SK-N-SH (cell line): ENCODE measurements at regions not wholly inside any gene's neighbourhood (a gene's known extent, or its start where the extent isn't known, plus 50 kb on each side); places are given as distances from the start of the nearest gene placed in this dataset.

Source experiments
- CTCF ChIA-PET: fragments of 300-600, 350-600 bp; formaldehyde crosslinking; extraction: SDS; loops from one replicate; lab custom pipeline; 2021; lab: Yijun Ruan, JAX
- POLR2A ChIA-PET: fragments of 350-600 bp; sonication (Branson Sonifier 250); formaldehyde crosslinking; extraction: SDS; loops from one replicate; lab custom pipeline; 2020; ENCODE audit warnings: antibody characterized with exemption, inconsistent platforms; lab: Yijun Ruan, JAX
- DNase-seq: peaks from one replicate; pipeline ENCODE4 v3.0.0; 2012
- H2AFZ ChIP-seq: fragments of 200-600 bp; sonication (generic); 2 replicates; pipeline ENCODE4 v1.8.1; 2016; ENCODE audit warnings: antibody characterized with exemption, mild to moderate bottlenecking, low read depth
- H3F3A ChIP-seq: fragments of 200-600 bp; sonication (generic); replicated peaks from 2 replicates; pipeline ENCODE3; 2016; ENCODE audit warnings: antibody characterized with exemption, mild to moderate bottlenecking; ENCODE audit not compliant: insufficient read depth
- H3K27ac ChIP-seq, 2 experiments: fragments of 200-500 bp in 1 of 2; fragments of 200-600 bp in 1 of 2; sonication (Bioruptor generic) in 1 of 2; sonication (generic), shearing (Covaris generic) in 1 of 2; 2 replicates each; pipeline versions ENCODE4 v1.5.1 to v1.6.1; 2014 to 2016; ENCODE audit warnings: low read depth in 2 of 2, inconsistent platforms in 1 of 2, low read length in 1 of 2, mild to moderate bottlenecking in 1 of 2, mixed read lengths in 1 of 2
- H3K27me3 ChIP-seq: fragments of 200-600 bp; sonication (generic), shearing (Covaris generic); 2 replicates; pipeline ENCODE4 v1.6.1; 2016; ENCODE audit warnings: mixed run types; ENCODE audit not compliant: insufficient read depth
- H3K36me3 ChIP-seq, 2 experiments: fragments of 200-500 bp in 1 of 2; fragments of 200-600 bp in 1 of 2; sonication (Bioruptor generic) in 1 of 2; sonication (generic) in 1 of 2; replicated peaks in 1 of 2; 2 replicates each; pipeline versions ENCODE3 to v1.5.1; 2014 to 2016; ENCODE audit warnings: low read length in 1 of 2, mild to moderate bottlenecking in 1 of 2; ENCODE audit not compliant: insufficient read depth in 2 of 2, control insufficient read depth in 1 of 2
- H3K4me1 ChIP-seq, 2 experiments: fragments of 200-500 bp in 1 of 2; fragments of 200-600 bp in 1 of 2; sonication (Bioruptor generic) in 1 of 2; sonication (generic), shearing (Covaris generic) in 1 of 2; 2 replicates each; pipeline versions ENCODE4 v1.5.1 to v1.6.1; 2014 to 2016; ENCODE audit warnings: low read depth in 1 of 2, low read length in 1 of 2, mixed run types in 1 of 2; ENCODE audit not compliant: insufficient read depth in 2 of 2, control insufficient read depth in 1 of 2
- H3K4me2 ChIP-seq: fragments of 200-600 bp; sonication (generic), shearing (Covaris generic); 2 replicates; pipeline ENCODE4 v1.6.1; 2017; ENCODE audit warnings: mixed run types
- H3K4me3 ChIP-seq, 2 experiments: fragments of 200-500 bp in 1 of 2; fragments of 200-600 bp in 1 of 2; sonication (Bioruptor generic) in 1 of 2; sonication (generic), shearing (Covaris generic) in 1 of 2; 2 replicates each; pipeline versions ENCODE4 v1.5.1 to v1.8.1; 2014 to 2016; ENCODE audit warnings: low read depth in 2 of 2, inconsistent platforms in 1 of 2, low read length in 1 of 2, mild to moderate bottlenecking in 1 of 2, mixed read lengths in 1 of 2, moderate library complexity in 1 of 2
- H3K79me2 ChIP-seq: fragments of 200-600 bp; sonication (generic); 2 replicates; pipeline ENCODE4 v1.8.1; 2017; ENCODE audit warnings: mild to moderate bottlenecking; ENCODE audit not compliant: insufficient read depth
- H3K9ac ChIP-seq: fragments of 200-600 bp; sonication (generic); 2 replicates; pipeline ENCODE4 v1.6.1; 2017; ENCODE audit warnings: mixed run types
- H3K9me2 ChIP-seq: fragments of 200-600 bp; sonication (generic); 2 replicates; pipeline ENCODE4 v1.6.1; 2017; ENCODE audit warnings: mixed run types
- H3K9me3 ChIP-seq: fragments of 200-600 bp; sonication (generic); 2 replicates; pipeline ENCODE4 v1.6.1; 2017; ENCODE audit warnings: mixed run types, mild to moderate bottlenecking, moderate library complexity
- H4K20me1 ChIP-seq: fragments of 200-600 bp; sonication (generic); 2 replicates; pipeline ENCODE4 v1.6.1; 2017; ENCODE audit warnings: mild to moderate bottlenecking, mixed run types; ENCODE audit not compliant: insufficient read depth
- CHD2 ChIP-seq: fragments of 150-350 bp; IDR thresholded peaks from 2 replicates; pipeline ENCODE4 v1.6.1; 2018; ENCODE audit warnings: low read length; ENCODE audit not compliant: partially characterized antibody
- FOXM1 ChIP-seq: IDR thresholded peaks from 2 replicates; pipeline ENCODE4 v1.4.0; 2012; ENCODE audit warnings: low read depth, mild to moderate bottlenecking
- MEF2A ChIP-seq: IDR thresholded peaks from 2 replicates; pipeline ENCODE4 v1.4.0; 2012; ENCODE audit warnings: low read depth, borderline replicate concordance
- MXI1 ChIP-seq: IDR thresholded peaks from 2 replicates; pipeline ENCODE4 v1.6.1; 2012; ENCODE audit warnings: mild to moderate bottlenecking, low read depth, low read length, improper control_type of control experiment
- NRF1 ChIP-seq: IDR thresholded peaks from 2 replicates; pipeline ENCODE4 v1.6.1; 2012; ENCODE audit warnings: low read depth, mild to moderate bottlenecking, low read length
- RAD21 ChIP-seq: IDR thresholded peaks from 2 replicates; pipeline ENCODE4 v1.6.1; 2012; ENCODE audit warnings: mild to moderate bottlenecking, low read length
- SMC3 ChIP-seq: IDR thresholded peaks from 2 replicates; pipeline ENCODE4 v1.6.1; 2012; ENCODE audit warnings: low read depth, low read length, improper control_type of control experiment
- WGBS: methylation state at CpG from one replicate; pipeline ENCODE4 v1.1.6; 2017; ENCODE audit warnings: low lambda C conversion rate; 5-methylcytosine and 5-hydroxymethylcytosine counted together
- TF ChIP-seq, protein P1 (sequence below): fragments of 150-350 bp; IDR thresholded peaks from 2 replicates; pipeline ENCODE4 v1.6.1; 2016; ENCODE audit warnings: mild to moderate bottlenecking, low read depth, low read length
- TF ChIP-seq, protein P2 (sequence below): IDR thresholded peaks from 2 replicates; pipeline ENCODE4 v1.6.1; 2012; ENCODE audit warnings: mild to moderate bottlenecking, low read depth, low read length, moderate library complexity
- TF ChIP-seq, protein P3 (sequence below): fragments of 150-350 bp; IDR thresholded peaks from 2 replicates; pipeline ENCODE4 v1.6.1; 2017; ENCODE audit warnings: antibody characterized with exemption, low read length, low read depth, borderline replicate concordance

DNA sequence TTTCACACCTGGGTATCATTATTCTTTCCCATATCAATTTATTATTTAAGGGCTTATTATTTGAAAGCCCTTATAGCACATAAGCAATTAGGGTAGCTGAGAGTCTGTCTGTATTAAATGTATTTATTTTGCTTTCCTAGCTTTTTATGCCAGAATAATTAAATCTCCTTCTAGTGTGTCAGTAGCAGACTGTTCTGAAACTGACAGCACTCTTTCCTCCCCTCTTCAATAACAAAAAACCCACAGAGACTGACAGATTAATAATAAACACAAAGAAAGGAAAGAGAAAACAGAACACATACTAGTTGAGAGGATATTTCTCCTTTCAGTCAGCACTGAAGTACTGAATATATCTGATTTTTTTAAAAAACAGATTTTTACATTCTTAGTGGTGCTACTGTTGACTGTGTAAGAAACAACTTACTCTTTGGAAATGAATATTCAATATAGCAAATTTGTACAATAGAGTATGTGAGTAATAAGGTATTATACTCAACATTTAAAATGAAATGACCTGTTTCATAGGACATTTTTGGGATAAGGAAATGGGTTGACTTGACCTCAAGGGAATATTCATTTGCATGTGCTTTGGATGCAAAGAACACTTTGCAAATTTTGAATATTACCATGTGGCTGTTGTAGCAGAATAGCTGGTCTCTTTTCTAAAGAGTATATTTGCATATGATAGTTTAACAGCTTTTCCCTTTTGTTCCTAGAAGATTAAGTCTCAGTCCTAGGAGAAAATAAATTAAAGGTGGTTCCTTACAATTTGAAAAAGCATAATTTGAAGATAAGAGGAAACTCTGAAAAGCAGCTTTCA lies 208.3 kb downstream of the SPATA31D1 start:
- Histone ChIP-seq H4K20me1 (no peaks in the 10 kb centered on the region), H3K4me2 (no peak overlapping the region), H3K4me3 (no peak overlapping the region), H3K27me3 (no peaks in the 10 kb centered on the region), H2AFZ (no peak overlapping the region), H3K9ac (no peak overlapping the region), H3F3A (peaks cover 2% of the 10 kb centered on the region), H3K36me3 (no peaks in the 10 kb centered on the region), H3K79me2 (no peaks in the 10 kb centered on the region), H3K9me2 (no peaks in the 10 kb centered on the region)
- POLR2A ChIA-PET, result no interaction called here
- DNase-seq, result no peak
- TF ChIP-seq SMC3 (no peak), RAD21 (no peak), FOXM1 (no peak), NRF1 (no peak)
- TF ChIP-seq, protein P1, sequence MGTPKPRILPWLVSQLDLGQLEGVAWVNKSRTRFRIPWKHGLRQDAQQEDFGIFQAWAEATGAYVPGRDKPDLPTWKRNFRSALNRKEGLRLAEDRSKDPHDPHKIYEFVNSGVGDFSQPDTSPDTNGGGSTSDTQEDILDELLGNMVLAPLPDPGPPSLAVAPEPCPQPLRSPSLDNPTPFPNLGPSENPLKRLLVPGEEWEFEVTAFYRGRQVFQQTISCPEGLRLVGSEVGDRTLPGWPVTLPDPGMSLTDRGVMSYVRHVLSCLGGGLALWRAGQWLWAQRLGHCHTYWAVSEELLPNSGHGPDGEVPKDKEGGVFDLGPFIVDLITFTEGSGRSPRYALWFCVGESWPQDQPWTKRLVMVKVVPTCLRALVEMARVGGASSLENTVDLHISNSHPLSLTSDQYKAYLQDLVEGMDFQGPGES, result no peak
- TF ChIP-seq, all 33 proteins: peak for 0
- CTCF ChIA-PET, result no interaction called here
- no peaks in the 10 kb centered on the region for H3K9me3 ChIP-seq
- no peak overlapping the region for H3K27ac ChIP-seq
- no peaks in the 10 kb centered on the region; a peak in 1 of 4 replicates for H3K4me1 ChIP-seq

DNA sequence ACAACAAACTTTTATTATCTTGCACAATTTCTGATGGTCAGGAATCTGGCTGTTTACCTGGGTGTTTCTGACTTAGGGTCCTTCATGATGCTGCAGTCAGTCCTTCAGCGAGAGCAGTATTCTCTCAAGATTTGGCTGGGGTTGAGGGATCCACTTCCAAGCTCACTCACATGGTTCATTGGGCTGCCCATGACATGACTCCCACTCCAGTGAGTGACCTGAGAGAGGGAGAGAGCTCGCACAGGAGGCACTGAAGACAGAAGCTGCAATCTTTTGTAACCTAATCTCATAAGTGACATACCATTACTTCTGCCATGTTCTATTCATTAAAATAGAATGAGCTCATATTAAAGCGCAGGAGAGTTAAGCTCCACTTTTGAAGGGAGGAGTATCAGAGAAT lies 212.6 kb downstream of the SPATA31D1 start:
- Histone ChIP-seq H2AFZ (no peak overlapping the region), H3K9ac (no peak overlapping the region), H4K20me1 (no peaks in the 10 kb centered on the region), H3K4me1 (no peaks in the 10 kb centered on the region; a peak in 1 of 4 replicates), H3K9me2 (no peaks in the 10 kb centered on the region), H3F3A (peaks cover 2% of the 10 kb centered on the region), H3K79me2 (no peaks in the 10 kb centered on the region), H3K4me3 (no peak overlapping the region), H3K36me3 (no peaks in the 10 kb centered on the region), H3K9me3 (no peaks in the 10 kb centered on the region), H3K4me2 (no peak overlapping the region), H3K27me3 (no peaks in the 10 kb centered on the region), H3K27ac (no peak overlapping the region)
- 75% methylated on average over 3 of the region's 3 CpGs for WGBS
- ChIA-PET POLR2A (no interaction called here), CTCF (no interaction called here)
- DNase-seq, result no peak
- TF ChIP-seq MEF2A, result no peak
- TF ChIP-seq MXI1, result no peak
- TF ChIP-seq, protein P1, result no peak
- TF ChIP-seq, protein P2, sequence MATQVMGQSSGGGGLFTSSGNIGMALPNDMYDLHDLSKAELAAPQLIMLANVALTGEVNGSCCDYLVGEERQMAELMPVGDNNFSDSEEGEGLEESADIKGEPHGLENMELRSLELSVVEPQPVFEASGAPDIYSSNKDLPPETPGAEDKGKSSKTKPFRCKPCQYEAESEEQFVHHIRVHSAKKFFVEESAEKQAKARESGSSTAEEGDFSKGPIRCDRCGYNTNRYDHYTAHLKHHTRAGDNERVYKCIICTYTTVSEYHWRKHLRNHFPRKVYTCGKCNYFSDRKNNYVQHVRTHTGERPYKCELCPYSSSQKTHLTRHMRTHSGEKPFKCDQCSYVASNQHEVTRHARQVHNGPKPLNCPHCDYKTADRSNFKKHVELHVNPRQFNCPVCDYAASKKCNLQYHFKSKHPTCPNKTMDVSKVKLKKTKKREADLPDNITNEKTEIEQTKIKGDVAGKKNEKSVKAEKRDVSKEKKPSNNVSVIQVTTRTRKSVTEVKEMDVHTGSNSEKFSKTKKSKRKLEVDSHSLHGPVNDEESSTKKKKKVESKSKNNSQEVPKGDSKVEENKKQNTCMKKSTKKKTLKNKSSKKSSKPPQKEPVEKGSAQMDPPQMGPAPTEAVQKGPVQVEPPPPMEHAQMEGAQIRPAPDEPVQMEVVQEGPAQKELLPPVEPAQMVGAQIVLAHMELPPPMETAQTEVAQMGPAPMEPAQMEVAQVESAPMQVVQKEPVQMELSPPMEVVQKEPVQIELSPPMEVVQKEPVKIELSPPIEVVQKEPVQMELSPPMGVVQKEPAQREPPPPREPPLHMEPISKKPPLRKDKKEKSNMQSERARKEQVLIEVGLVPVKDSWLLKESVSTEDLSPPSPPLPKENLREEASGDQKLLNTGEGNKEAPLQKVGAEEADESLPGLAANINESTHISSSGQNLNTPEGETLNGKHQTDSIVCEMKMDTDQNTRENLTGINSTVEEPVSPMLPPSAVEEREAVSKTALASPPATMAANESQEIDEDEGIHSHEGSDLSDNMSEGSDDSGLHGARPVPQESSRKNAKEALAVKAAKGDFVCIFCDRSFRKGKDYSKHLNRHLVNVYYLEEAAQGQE, result no peak
- no peak for TF ChIP-seq CHD2
- TF ChIP-seq NRF1, result no peak
- TF ChIP-seq, protein P3, sequence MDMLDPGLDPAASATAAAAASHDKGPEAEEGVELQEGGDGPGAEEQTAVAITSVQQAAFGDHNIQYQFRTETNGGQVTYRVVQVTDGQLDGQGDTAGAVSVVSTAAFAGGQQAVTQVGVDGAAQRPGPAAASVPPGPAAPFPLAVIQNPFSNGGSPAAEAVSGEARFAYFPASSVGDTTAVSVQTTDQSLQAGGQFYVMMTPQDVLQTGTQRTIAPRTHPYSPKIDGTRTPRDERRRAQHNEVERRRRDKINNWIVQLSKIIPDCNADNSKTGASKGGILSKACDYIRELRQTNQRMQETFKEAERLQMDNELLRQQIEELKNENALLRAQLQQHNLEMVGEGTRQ, result no peak
